Retinal pigment epithelial cell (primary cell): ENCODE measurements at regions not wholly inside any gene's neighbourhood (a gene's known extent, or its start where the extent isn't known, plus 50 kb on each side); places are given as distances from the start of the nearest gene placed in this dataset.
A peak's percentile ranks its signal among the peaks of the same experiment; 100 is the strongest.

Source experiments
- DNase-seq: peaks from one replicate; pipeline ENCODE4 v3.0.0-alpha.2; 2010; ENCODE audit warnings: low read depth
- H3K4me3 ChIP-seq: 2 replicates; pipeline ENCODE4 v1.5.1; 2011; ENCODE audit warnings: mild to moderate bottlenecking, low read length, control low read depth, moderate library complexity
- TF ChIP-seq, protein P1 (sequence below): conservative IDR thresholded peaks from 2 replicates; pipeline ENCODE4 v1.5.1; 2011; ENCODE audit warnings: low read depth, low read length, control low read depth, inconsistent platforms

DNA sequence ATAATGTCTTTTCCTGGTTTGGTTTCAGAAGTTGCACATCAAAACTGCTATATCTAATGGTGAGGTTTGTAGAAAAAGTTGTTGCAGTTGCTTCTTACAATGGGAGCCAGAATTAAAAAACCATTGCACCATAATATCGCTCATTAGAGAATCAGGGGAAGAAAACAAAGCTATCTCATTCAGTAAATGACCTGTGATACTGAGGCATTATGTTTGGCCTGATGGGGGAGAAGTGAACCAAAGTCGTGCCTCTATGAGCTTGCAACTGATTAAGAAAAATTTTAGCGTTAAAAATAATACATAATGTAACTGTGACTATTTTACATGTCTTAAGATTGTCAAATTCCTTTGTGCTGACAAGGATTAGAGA lies 60.2 kb upstream of the ARHGEF26 start:
- TF ChIP-seq, protein P1, sequence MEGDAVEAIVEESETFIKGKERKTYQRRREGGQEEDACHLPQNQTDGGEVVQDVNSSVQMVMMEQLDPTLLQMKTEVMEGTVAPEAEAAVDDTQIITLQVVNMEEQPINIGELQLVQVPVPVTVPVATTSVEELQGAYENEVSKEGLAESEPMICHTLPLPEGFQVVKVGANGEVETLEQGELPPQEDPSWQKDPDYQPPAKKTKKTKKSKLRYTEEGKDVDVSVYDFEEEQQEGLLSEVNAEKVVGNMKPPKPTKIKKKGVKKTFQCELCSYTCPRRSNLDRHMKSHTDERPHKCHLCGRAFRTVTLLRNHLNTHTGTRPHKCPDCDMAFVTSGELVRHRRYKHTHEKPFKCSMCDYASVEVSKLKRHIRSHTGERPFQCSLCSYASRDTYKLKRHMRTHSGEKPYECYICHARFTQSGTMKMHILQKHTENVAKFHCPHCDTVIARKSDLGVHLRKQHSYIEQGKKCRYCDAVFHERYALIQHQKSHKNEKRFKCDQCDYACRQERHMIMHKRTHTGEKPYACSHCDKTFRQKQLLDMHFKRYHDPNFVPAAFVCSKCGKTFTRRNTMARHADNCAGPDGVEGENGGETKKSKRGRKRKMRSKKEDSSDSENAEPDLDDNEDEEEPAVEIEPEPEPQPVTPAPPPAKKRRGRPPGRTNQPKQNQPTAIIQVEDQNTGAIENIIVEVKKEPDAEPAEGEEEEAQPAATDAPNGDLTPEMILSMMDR = no peak
- peak; percentile 51 for DNase-seq
- no peak overlapping the region for H3K4me3 ChIP-seq

DNA sequence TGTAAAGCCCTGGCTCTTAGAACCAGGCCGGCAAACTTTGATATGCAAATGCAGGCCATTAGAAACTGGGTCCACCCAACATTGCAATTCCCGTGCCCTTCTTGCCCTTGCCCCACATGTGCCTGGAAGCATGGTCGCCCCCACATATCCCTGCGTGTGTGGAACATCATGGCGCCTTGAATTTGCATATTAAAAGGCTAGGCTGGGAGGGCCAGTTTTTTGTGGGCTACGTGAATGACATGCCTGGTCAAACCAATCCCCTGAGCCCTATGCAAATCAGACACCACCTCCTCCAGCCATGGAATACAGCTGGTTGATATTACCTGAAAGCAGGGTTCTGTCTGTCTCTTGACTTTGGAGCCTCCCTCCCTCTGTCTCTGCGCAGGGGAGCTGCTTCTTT lies 58.7 kb upstream of the ARHGEF26 start:
- no peak for DNase-seq
- TF ChIP-seq, protein P1 = no peak
- no peak overlapping the region for H3K4me3 ChIP-seq

DNA sequence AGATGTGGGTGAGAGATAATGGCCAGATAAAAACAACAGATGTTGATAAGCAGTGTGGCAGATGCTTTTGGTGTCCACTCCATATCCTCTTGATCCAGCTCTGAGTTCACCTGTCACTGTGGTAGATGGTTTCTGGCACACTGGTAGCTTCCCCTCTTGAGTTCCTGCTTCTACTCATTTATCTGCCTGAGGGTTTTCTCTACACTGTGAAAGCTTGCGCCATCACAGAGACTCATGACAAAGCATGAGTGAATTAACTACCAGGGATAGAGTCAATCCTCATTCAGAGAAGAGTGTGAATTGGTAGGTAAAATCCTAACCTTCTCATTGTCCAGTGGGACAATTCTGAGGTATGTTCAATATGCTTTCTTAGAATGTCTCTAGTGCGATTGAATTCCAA lies 50.0 kb upstream of the ARHGEF26 start:
- no peak overlapping the region for H3K4me3 ChIP-seq
- TF ChIP-seq, protein P1 = no peak
- no peak for DNase-seq
